ELF-1 (cell line): ENCODE measurements at regions not wholly inside any gene's neighbourhood (a gene's known extent, or its start where the extent isn't known, plus 50 kb on each side); places are given as distances from the start of the nearest gene placed in this dataset.
A peak's percentile ranks its signal among the peaks of the same experiment; 100 is the strongest.

Source experiments
- DNase-seq: peaks from one replicate; pipeline ENCODE4 v3.0.0-alpha.2; 2016; ENCODE audit warnings: low read depth, low spot score

DNA sequence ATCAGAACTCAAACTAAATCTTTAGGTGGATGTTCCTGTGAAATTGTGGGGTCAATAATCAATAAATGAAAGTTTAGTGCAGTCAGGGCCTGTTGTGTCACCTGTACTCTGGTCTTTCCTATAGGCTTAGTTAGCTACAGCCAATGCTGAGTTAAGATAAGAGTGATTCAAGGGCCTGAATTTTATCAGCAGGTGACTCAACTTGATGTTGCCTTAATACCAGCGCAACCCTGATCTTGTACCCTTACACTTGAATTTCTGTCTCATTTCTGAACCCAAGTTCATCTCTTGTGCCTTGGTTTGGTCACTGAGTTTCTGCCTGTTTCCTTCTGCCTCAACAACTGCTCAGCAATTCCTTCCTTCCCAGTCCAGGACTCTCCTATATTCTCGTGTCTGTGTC, 157.0 kb upstream of the E2F7 start:
- DNase-seq, result no peak

DNA sequence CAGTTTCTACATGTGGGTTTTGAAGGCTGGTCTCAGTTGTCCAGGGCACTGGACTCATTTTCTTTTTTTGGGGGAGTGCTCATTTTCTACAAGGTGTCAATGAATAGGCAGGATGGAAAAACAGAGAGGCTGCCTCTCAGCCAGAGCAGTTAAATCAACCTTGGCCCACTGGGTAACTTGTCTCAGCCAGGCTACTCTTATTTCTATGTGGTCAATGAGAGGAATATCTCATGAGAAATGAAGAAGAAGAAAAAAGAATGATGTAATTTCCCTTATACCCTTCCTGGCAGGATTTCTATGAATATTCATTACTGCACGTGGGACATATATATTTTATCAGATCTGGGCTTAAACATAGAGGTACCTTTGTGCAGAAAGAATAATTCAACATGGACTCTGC, 155.2 kb upstream of the E2F7 start:
- no peak for DNase-seq

DNA sequence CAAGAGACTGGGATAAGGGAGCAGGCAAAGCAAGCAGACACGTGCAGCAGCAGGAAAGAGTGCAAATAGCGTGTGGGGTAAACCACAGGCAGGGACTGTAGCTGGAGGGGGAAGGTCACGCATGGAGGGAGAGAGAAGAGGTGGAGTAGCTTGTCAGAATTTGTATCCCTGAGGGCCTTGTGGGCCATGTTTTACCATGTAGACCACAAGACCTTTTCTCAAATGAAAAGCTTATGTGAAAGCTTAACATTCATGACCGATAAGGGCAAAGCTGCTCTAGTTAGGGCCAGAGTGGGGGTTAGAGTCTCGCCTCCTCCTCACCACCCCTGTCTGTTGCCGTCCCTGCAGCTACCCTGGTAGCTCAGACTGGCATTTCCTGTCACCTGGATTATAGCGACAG, 152.9 kb upstream of the E2F7 start:
- no peak for DNase-seq

- DNase-seq, result peak; percentile 43
Measured at GRCh38 chr12:77216136-77216535, 150.8 kb upstream of the E2F7 start.

GRCh38 chr12:77214136-77214535, 148.8 kb upstream of the E2F7 start:
- DNase-seq, result no peak

DNA sequence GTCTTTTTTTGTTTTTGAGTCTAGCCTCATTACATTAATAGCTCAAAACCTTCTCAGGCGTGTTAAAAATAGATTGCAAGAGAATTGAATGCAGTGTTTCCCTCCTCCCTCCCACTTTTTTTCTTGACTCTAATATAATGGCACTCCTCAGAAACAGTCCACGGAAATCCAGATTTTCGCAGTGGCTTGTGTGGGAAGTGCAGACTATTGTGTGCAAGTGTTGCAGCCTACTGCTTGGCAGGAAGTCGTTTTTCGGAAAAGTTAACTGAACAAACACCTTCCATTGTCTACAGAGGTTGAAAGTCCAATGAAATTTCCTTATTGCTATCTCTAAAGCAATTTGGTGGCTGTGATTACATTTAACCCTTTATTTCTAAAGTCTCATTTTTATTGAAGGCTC, 147.9 kb upstream of the E2F7 start:
- no peak for DNase-seq

GRCh38 chr12:77210724-77211123, 145.4 kb upstream of the E2F7 start:
- DNase-seq, result no peak

- DNase-seq, result no peak
Measured at GRCh38 chr12:77204083-77204482, 138.7 kb upstream of the E2F7 start.

DNA sequence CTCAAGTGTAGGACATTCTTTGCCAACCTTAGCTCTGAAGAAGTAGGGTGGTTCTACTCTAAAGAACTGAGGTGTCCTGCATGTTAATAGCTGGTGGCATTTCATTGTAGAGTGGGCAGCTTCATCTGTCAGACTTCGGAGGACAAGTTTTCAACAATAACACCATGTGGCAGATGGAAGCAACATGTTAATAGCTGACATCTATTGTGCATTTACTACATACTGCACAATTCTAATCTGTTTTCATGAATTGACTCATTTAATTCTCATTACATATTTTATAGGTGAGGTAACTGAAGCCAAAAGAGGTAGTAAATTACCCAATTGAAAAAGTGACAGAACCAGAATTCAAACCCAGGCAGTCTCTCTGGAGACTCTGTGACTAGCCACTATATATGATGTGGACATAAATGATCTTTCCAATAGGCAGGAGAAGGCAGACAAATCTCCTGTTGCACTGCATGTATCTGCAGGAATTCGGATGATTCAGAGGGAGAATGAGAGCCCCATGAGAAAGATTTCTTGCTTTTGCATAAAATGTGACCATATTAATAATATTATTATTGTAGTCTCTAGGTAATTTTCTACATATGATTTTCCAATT, 137.2 kb upstream of the E2F7 start:
- no peak for DNase-seq

DNA sequence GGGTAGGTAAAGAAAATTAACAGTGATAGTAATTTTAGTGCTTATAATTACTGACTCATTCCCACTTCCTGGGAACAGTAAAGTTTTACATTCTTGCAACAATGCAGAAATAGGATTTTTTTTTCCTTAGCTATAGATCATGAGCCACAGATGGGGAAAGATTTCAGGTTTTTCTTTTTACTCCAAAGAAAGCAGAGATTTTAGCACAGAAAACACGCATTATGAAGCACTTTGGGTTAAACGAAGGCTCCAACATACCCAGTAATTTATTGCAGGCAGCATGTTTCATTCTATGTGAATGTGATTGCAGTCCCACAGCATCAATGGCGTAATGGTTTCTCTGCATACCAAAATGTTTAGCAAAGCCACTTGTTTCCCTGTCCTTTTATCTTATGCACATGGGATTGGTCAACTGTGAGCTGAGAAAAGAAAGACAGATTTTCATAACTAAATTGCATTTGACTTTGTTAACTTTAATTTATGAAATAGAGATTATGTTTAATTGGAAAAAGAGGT, 124.6 kb upstream of the E2F7 start:
- DNase-seq, result no peak

GRCh38 chr12:77189458-77189857, 124.1 kb upstream of the E2F7 start:
- no peak for DNase-seq

- peak; percentile 53 for DNase-seq
Measured at GRCh38 chr12:77179515-77179914, 114.1 kb upstream of the E2F7 start.

DNA sequence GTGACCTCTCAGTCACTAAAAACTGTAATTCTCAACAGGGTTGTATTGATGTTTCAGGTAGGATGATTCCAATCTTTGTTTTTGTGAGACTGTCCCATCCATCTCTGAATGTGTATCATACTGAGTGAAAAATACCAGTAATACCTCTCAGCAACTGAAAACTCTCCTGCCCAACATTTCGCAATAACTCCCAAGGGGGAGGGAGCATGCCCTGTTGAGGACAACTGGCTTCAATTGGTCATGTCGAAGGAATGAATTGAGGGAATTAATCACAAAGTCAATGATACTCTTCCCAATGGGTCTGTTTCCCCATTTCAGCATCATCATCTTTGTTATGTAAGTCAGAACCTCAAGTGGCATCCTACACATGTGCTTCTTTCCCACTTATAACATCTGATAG, 102.4 kb upstream of the E2F7 start:
- DNase-seq, result no peak

DNA sequence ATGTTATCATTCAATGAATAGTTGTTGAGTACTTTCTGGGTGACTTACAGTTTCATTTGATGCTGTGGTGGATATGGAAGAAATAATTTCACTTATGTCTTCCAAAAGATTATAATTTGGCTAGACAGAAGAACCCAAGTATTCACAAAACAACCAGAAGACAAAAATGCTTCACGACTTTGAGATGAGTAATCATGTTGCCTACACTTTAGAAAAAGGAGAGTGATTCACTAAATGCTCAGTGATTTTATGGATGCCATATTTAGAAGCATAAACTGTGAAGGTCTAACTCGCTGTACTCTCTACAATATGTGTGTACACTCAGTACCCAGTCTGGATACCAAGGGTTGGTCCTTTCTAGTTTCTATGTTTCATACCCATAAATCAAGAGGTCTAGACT, 101.3 kb upstream of the E2F7 start:
- no peak for DNase-seq

DNA sequence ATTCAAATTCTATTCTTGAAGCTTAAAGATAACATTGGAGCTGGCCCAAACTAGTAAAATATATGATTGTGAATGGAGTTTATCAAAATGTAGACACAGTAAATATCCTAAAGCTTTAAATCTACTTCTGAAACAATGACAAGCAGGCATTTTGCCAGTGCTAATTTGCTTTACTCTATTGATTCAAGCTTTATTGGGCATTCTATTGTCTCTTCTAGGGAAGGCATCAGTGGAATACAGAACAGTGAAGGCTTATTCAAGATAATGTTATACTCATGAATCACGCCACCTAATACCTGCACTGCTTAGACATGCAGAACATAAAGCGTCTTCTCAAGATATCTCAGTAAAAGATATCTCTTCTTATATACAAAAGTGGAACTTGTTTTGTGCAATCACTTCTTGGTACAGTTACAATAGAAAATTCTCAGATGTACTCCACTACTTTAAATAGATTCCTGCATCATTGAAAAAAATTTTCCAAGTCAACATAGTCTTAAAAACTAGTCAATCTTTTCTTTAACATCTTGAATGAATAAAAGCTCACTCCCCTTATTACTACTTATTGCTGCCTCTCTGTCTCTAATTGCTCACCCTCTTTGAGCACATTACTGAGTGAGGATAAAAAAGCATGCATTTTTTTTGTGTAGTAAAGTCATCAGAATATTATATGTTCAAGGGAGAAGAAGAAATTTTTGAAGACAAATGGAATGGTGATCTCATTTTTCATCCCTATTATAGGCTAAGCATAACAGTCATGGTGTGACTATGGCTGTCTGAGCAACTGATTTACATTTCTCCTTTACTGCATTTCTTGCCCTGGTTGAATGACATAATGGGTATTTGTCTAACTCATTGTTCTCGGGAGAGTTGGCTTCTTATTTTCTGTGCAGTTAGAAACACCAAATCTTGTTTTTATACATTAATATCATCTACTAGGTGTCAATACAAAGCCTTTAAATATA, 98.0 kb upstream of the E2F7 start:
- DNase-seq, result no peak

- no peak for DNase-seq
Measured at GRCh38 chr12:77161944-77162343, 96.6 kb upstream of the E2F7 start.

DNA sequence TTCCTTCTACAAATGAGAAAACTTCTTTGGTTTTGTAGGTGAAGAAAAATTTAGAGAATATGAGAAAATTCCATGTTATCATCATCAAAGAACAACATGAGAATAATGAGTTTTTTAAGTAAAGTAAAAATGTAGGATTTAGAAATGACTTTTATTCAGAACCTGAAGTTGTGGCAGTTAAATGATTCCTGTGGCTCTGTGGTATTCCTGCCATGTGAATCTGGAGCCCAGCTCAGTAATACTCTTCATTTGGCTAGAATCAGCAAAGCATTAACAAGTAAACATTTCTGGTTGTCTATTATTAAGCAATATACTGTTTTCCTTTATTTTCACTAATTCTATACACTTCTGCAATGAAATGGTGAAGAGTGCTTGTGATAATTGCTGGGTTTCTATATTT, 95.6 kb upstream of the E2F7 start:
- no peak for DNase-seq

- DNase-seq, result no peak
Measured at GRCh38 chr12:77153706-77154105, 88.3 kb upstream of the E2F7 start.

DNA sequence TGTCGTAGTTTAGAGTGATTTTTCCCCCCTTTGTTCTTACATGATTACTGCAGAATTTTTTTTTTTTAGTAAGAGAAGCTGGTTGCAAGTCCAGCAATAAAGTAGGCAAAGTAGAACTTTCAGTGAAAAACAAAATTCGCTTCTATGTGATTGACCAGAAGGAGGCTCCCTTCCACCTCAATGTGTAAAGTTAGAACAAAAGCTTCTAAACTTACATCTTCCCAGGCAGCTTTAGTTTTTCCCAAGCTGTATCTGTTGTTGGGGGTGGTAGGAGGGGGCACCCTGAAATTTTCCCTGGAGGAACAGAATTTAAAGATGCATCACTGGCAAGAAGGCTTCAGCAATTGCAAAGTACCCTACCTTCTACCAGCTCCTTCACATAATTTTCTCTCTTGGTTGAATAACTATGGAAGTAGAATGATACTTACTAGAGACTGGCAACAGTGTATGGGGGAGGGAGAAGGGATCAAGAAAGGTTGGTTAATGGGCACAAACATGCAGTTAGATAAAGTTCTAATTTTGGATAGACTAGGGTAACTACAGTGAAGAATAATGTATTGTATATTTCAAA, 87.3 kb upstream of the E2F7 start:
- DNase-seq, result peak; percentile 14

DNA sequence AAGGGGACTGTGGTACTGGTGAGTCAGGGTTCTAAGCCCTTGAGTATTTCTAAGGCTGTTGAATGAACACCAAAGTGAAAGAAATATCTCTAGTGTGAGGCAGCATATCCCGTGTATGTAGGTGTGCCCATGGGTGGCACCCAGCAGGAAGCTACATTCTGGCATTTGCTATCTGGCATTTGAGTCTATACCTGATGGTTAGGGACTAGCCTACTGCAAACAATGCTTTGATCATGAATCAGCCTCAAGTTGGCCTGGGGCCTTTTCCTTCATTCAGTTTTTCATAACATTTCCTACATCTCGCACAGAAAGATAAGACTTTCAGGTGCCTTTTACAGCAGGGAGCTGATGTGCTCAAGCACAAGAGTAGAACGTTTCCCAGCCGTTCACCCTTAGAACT, 85.7 kb upstream of the E2F7 start:
- no peak for DNase-seq

DNA sequence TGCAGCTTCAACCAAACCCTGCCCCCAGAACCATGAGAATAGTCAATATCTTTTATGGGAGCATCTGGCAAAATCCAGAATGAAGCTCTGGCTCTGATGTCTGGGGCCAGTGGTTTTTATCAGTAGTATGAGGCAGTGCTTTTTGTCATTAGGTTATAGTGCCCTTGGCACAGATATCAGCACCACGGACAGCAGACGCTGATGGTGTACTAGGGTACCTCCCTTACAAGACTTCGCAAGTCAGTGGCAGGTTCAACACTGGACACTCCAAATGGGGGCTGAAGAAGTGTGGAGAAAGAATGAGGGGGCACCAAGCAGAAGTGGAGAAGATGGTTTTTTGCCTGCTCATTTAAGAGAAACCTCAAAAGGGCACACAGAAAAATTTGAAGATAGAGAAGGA, 68.2 kb upstream of the E2F7 start:
- peak; percentile 28 for DNase-seq

DNA sequence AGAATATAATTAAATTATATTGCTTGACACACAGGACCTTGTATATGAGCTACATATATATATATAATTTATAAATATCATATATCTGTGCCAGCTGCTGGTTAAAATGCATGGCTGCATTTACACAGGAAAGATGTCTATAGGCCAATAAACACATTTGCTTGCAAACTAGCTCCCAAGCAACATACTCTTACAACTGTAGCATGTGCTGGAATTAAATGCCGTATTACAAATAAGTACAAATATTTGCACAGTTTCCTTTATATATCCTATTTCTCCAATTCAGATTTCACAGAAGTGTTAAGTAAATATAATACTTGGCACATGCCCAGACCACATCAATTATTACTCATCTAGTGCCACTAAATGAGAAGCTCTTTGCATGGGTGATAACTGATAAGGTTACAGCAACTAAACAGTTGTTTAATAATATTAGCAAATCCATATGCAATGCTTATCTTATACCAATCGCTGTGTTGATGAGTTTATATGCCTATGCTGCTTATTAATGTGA, 66.7 kb upstream of the E2F7 start:
- DNase-seq, result no peak
